GM19023 (cell line): ENCODE measurements at regions not wholly inside any gene's neighbourhood (a gene's known extent, or its start where the extent isn't known, plus 50 kb on each side); places are given as distances from the start of the nearest gene placed in this dataset.

Experiments
- ATAC-seq: cut with Tn5 transposase; IDR thresholded peaks from one replicate; pipeline ENCODE4 v1.9.1; 2021; ENCODE audit warnings: mild to moderate bottlenecking, moderate library complexity; ENCODE audit not compliant: unreplicated experiment

- peak; percentile 67 for ATAC-seq
Measured at GRCh38 chr9:110110154-110110553, 97.8 kb downstream of the C9orf152 start.

GRCh38 chr9:110111868-110112267 lies 96.1 kb downstream of the C9orf152 start:
- ATAC-seq, result no peak

GRCh38 chr9:110112792-110113191 lies 95.2 kb downstream of the C9orf152 start:
- no peak for ATAC-seq

- ATAC-seq, result no peak
Measured at GRCh38 chr9:110114086-110114858, 93.7 kb downstream of the C9orf152 start.

GRCh38 chr9:110114859-110115201 lies 93.1 kb downstream of the C9orf152 start:
- ATAC-seq, result no peak

- ATAC-seq, result no peak
Measured at GRCh38 chr9:110115341-110115820, 92.6 kb downstream of the C9orf152 start.

- ATAC-seq, result no peak
Measured at GRCh38 chr9:110115826-110116542, 92.0 kb downstream of the C9orf152 start.

- no peak for ATAC-seq
Measured at GRCh38 chr9:110116543-110116885, 91.4 kb downstream of the C9orf152 start.

GRCh38 chr9:110121170-110121569 lies 86.8 kb downstream of the C9orf152 start:
- ATAC-seq, result no peak

- no peak for ATAC-seq
Measured at GRCh38 chr9:110123341-110124095, 84.4 kb downstream of the C9orf152 start.

- no peak for ATAC-seq
Measured at GRCh38 chr9:110124439-110124838, 83.5 kb downstream of the C9orf152 start.

GRCh38 chr9:110125207-110125751 lies 82.7 kb downstream of the C9orf152 start:
- no peak for ATAC-seq

- no peak for ATAC-seq
Measured at GRCh38 chr9:110125763-110126351, 82.1 kb downstream of the C9orf152 start.

GRCh38 chr9:110126499-110126941 lies 81.4 kb downstream of the C9orf152 start:
- no peak for ATAC-seq

GRCh38 chr9:110126986-110127864 lies 80.7 kb downstream of the C9orf152 start:
- ATAC-seq, result no peak

GRCh38 chr9:110128664-110129329 lies 79.2 kb downstream of the C9orf152 start:
- peak; percentile 70 for ATAC-seq

- ATAC-seq, result peak; percentile 21
Measured at GRCh38 chr9:110129425-110129824, 78.5 kb downstream of the C9orf152 start.

- ATAC-seq, result no peak
Measured at GRCh38 chr9:110130211-110130610, 77.7 kb downstream of the C9orf152 start.

- no peak for ATAC-seq
Measured at GRCh38 chr9:110130791-110131416, 77.1 kb downstream of the C9orf152 start.
